ENCODE measurements at regions not wholly inside any gene's neighbourhood (a gene's known extent, or its start where the extent isn't known, plus 50 kb on each side); places are given as distances from the start of the nearest gene placed in this dataset.

DNA sequence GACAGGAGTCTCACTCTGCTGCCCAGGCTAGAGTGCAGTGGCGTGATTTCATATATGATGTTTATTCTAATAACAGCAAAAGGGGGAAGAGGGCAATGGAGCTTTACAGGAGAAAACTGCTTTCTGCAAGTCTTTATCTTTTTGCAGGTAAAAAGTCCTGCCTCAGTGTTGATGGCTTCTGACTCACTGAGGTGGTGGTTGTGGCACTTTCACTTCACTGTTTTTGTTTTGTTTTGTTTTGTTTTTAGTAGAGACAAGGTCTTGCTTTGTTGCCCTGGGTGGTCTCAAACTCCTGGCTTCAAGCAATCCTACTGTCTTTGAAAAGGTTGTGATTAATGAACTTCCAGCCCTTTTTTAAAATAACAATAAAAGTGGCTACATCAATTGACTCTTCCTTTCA, 68.0 kb upstream of the TBC1D3K start:
- H3K27me3 ChIP-seq (replicated peaks in 1 of 4; ENCODE audit: control extremely low read depth in 1 of 4, control insufficient read depth in 3 of 4, insufficient read depth in 4 of 4, low read length in 3 of 4): peaks cover 0 to 7% (median 0%) of the 10 kb centered on the region in 4 experiments
- H3K36me3 ChIP-seq (replicated peaks in 1 of 2; ENCODE audit: control extremely low read depth in 1 of 2, control insufficient read depth in 1 of 2, extremely low read depth in 1 of 2, insufficient read depth in 2 of 2, low read length in 1 of 2): no peaks in the 10 kb centered on the region
- Mint-ChIP-seq H3K9me3 (ENCODE audit: insufficient read depth) (peaks cover 9% of the 10 kb centered on the region), H3K4me3 (no peak overlapping the region), H3K27me3 (peaks cover 10% of the 10 kb centered on the region), H3K4me1 (peaks cover 11% of the 10 kb centered on the region), H3K27ac (no peak overlapping the region)
- H4K20me1 ChIP-seq (ENCODE audit: control insufficient read depth, insufficient read depth, low read length, poor library complexity, severe bottlenecking): no peaks in the 10 kb centered on the region
- no CpG with 5 or more reads among the region's 1 CpG for WGBS (ENCODE audit: insufficient coverage)
- TF ChIP-seq EZH2 (IDR thresholded peaks at IDR 0.05; ENCODE audit: borderline replicate concordance, insufficient read depth, low read depth, low read length, poor library complexity, severe bottlenecking): no peak
- H3K79me2 ChIP-seq (ENCODE audit: control insufficient read depth, insufficient read depth, low read length): no peaks in the 10 kb centered on the region
- ATAC-seq (ENCODE audit: low read depth): no peak
- POLR2A ChIA-PET: interaction anchor here (0.7 kb wide), 1 partner anchor 73 kb away, joined by 7 read pairs; no protein-coding TSS in a partner anchor
- no peak overlapping the region for H3K27ac ChIP-seq (ENCODE audit: low read length in 2 of 2)
- peaks cover 1 to 24% (median 11%) of the 10 kb centered on the region in 3 donors for H3K9me3 ChIP-seq (ENCODE audit: control extremely low read depth in 1 of 3, control insufficient read depth in 2 of 3, insufficient read depth in 1 of 3, low read length in 2 of 3)
- no peak overlapping the region for H3K4me3 ChIP-seq (ENCODE audit: control extremely low read depth in 1 of 5, extremely low read depth in 1 of 5, insufficient read depth in 1 of 5, low read depth in 2 of 5, low read length in 4 of 5)
- H3K4me1 ChIP-seq (ENCODE audit: control insufficient read depth in 2 of 2, insufficient read depth in 2 of 2, low read length in 2 of 2): no peaks in the 10 kb centered on the region
- H3K4me2 ChIP-seq (replicated peaks; ENCODE audit: low read depth, low read length, poor library complexity, severe bottlenecking): no peak overlapping the region
- DNase-seq: no peak
- no peak overlapping the region for H2AFZ ChIP-seq (ENCODE audit: insufficient read depth, low read depth, low read length, poor library complexity, severe bottlenecking)
- no peak overlapping the region for H3K9ac ChIP-seq (ENCODE audit: low read length)
- CTCF ChIA-PET: no interaction called here
- intact Hi-C loops (cut with micrococcal nuclease): no loop called here

DNA sequence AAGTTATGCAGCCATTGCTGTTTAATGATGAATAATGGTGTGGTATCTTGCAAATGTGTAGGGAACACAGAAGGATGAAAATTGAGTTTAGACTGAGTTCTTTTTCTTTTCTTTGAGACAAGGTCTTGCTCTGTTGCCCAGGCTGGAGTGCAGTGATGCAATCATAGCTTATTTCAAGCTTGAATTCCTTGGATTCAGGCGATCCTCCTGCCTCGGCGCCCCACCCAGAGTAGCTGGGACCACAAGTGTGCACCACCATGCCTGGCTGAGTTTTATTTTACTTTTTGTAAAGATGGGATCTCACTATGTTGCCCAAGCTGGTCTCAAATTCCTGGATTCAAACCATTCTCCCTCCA, 74.6 kb upstream of the TBC1D3K start:
- H3K4me3 ChIP-seq (ENCODE audit: control extremely low read depth in 1 of 5, extremely low read depth in 1 of 5, insufficient read depth in 1 of 5, low read depth in 2 of 5, low read length in 4 of 5): no peak overlapping the region
- H3K36me3 ChIP-seq (replicated peaks in 1 of 2; ENCODE audit: control extremely low read depth in 1 of 2, control insufficient read depth in 1 of 2, extremely low read depth in 1 of 2, insufficient read depth in 2 of 2, low read length in 1 of 2): no peaks in the 10 kb centered on the region
- no peaks in the 10 kb centered on the region for H3K79me2 ChIP-seq (ENCODE audit: control insufficient read depth, insufficient read depth, low read length)
- peaks cover 3 to 5% of the 10 kb centered on the region in 2 donors for H3K4me1 ChIP-seq (ENCODE audit: control insufficient read depth in 2 of 2, insufficient read depth in 2 of 2, low read length in 2 of 2)
- H3K27me3 Mint-ChIP-seq: no peaks in the 10 kb centered on the region
- DNase-seq (no peak), ATAC-seq (ENCODE audit: low read depth) (no peak)
- peaks cover 0 to 4% (median 0%) of the 10 kb centered on the region in 4 experiments for H3K27me3 ChIP-seq (replicated peaks in 1 of 4; ENCODE audit: control extremely low read depth in 1 of 4, control insufficient read depth in 3 of 4, insufficient read depth in 4 of 4, low read length in 3 of 4)
- H3K4me1 Mint-ChIP-seq: peaks cover 22% of the 10 kb centered on the region
- no peak overlapping the region for H2AFZ ChIP-seq (ENCODE audit: insufficient read depth, low read depth, low read length, poor library complexity, severe bottlenecking)
- no peaks in the 10 kb centered on the region for H3K9me3 ChIP-seq (ENCODE audit: control extremely low read depth in 1 of 3, control insufficient read depth in 2 of 3, insufficient read depth in 1 of 3, low read length in 2 of 3)
- ChIA-PET CTCF (no interaction called here), POLR2A (no interaction called here)
- no peak overlapping the region for H3K4me3 Mint-ChIP-seq
- no peak overlapping the region for H3K27ac ChIP-seq (ENCODE audit: low read length in 2 of 2)
- intact Hi-C loops (cut with micrococcal nuclease): loop anchor here (10.0 kb wide), 1 partner anchor 65 kb away; no protein-coding TSS in a partner anchor
- no peaks in the 10 kb centered on the region for H4K20me1 ChIP-seq (ENCODE audit: control insufficient read depth, insufficient read depth, low read length, poor library complexity, severe bottlenecking)
- 60% methylated on average over 1 of the region's 3 CpGs for WGBS (ENCODE audit: insufficient coverage)
- no peak overlapping the region for H3K27ac Mint-ChIP-seq
- no peak overlapping the region for H3K4me2 ChIP-seq (replicated peaks; ENCODE audit: low read depth, low read length, poor library complexity, severe bottlenecking)
- no peaks in the 10 kb centered on the region for H3K9me3 Mint-ChIP-seq (ENCODE audit: insufficient read depth)
- no peak for TF ChIP-seq EZH2 (IDR thresholded peaks at IDR 0.05; ENCODE audit: borderline replicate concordance, insufficient read depth, low read depth, low read length, poor library complexity, severe bottlenecking)
- TF ChIP-seq, protein P1, sequence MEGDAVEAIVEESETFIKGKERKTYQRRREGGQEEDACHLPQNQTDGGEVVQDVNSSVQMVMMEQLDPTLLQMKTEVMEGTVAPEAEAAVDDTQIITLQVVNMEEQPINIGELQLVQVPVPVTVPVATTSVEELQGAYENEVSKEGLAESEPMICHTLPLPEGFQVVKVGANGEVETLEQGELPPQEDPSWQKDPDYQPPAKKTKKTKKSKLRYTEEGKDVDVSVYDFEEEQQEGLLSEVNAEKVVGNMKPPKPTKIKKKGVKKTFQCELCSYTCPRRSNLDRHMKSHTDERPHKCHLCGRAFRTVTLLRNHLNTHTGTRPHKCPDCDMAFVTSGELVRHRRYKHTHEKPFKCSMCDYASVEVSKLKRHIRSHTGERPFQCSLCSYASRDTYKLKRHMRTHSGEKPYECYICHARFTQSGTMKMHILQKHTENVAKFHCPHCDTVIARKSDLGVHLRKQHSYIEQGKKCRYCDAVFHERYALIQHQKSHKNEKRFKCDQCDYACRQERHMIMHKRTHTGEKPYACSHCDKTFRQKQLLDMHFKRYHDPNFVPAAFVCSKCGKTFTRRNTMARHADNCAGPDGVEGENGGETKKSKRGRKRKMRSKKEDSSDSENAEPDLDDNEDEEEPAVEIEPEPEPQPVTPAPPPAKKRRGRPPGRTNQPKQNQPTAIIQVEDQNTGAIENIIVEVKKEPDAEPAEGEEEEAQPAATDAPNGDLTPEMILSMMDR (IDR thresholded peaks at IDR 0.05): no peak
- H3K9ac ChIP-seq (ENCODE audit: low read length): no peak overlapping the region
